Caco-2 (cell line): ENCODE measurements at regions not wholly inside any gene's neighbourhood (a gene's known extent, or its start where the extent isn't known, plus 50 kb on each side); places are given as distances from the start of the nearest gene placed in this dataset.

Experiments
- BruUV-seq: library from RNA; stranded (reverse); fragments of 400-500 nt; replicated peaks from 2 replicates; lab custom pipeline; 2021; lab: Mats Ljungman, UMichigan
- CTCF ChIA-PET: fragments of 300-600 bp; sonication (Branson Sonifier 250); formaldehyde crosslinking; loops from one replicate; lab custom pipeline; 2022; ENCODE audit warnings: antibody characterized with exemption; lab: Charles Lee
- POLR2A ChIA-PET: fragments of 300-600 bp; sonication (Branson Sonifier 250); formaldehyde crosslinking; loops from one replicate; lab custom pipeline; 2022; ENCODE audit warnings: antibody characterized with exemption; lab: Charles Lee
- DNase-seq, 2 experiments: peaks; one replicate each; pipeline versions ENCODE4 v3.0.0 to v3.0.0-alpha.2; 2020 to 2022
- H3K27me3 ChIP-seq: replicated peaks from 2 replicates; pipeline ENCODE4 v1.6.0; 2011; ENCODE audit warnings: low read length; ENCODE audit not compliant: control insufficient read depth, insufficient read depth
- H3K36me3 ChIP-seq: 2 replicates; pipeline ENCODE4 v1.5.1; 2011; ENCODE audit warnings: low read length; ENCODE audit not compliant: control insufficient read depth, insufficient read depth
- H3K4me1 ChIP-seq: fragments of 250-450 bp; sonication (Bioruptor Pico); 2 replicates; pipeline ENCODE4 v1.5.1; 2020; ENCODE audit warnings: mild to moderate bottlenecking
- H3K4me3 ChIP-seq: 2 replicates; pipeline ENCODE4 v1.5.1; 2011; ENCODE audit warnings: low read depth, mild to moderate bottlenecking, control low read depth, low read length
- H3K9me3 ChIP-seq: fragments of 250-450 bp; sonication (Bioruptor Pico); 2 replicates; pipeline ENCODE4 v1.5.1; 2020; ENCODE audit warnings: mild to moderate bottlenecking, moderate library complexity
- H3K27ac Mint-ChIP-seq: one replicate; pipeline ENCODE4 v1.8.0; 2022; ENCODE audit warnings: mixed read lengths; ENCODE audit not compliant: unreplicated experiment
- H3K27me3 Mint-ChIP-seq: one replicate; pipeline ENCODE4 v1.8.0; 2022; ENCODE audit warnings: mixed read lengths; ENCODE audit not compliant: insufficient read depth, unreplicated experiment
- H3K36me3 Mint-ChIP-seq: one replicate; pipeline ENCODE4 v1.8.0; 2022; ENCODE audit warnings: mild to moderate bottlenecking, mixed read lengths; ENCODE audit not compliant: insufficient read depth, unreplicated experiment
- H3K4me1 Mint-ChIP-seq: one replicate; pipeline ENCODE4 v1.8.0; 2022; ENCODE audit warnings: low read depth, mixed read lengths; ENCODE audit not compliant: unreplicated experiment
- H3K4me3 Mint-ChIP-seq: one replicate; pipeline ENCODE4 v1.8.0; 2022; ENCODE audit warnings: mild to moderate bottlenecking, moderate library complexity, mixed read lengths; ENCODE audit not compliant: unreplicated experiment
- H3K9me3 Mint-ChIP-seq: one replicate; pipeline ENCODE4 v1.8.0; 2022; ENCODE audit warnings: mixed read lengths; ENCODE audit not compliant: unreplicated experiment
- CTCF ChIP-seq, 2 experiments: fragments of 200-600 bp in 1 of 2; IDR thresholded peaks; 1 replicate in 1 of 2; 2 replicates in 1 of 2; pipeline versions ENCODE4 v1.5.1 to v1.8.0; 2011 to 2022; ENCODE audit warnings: antibody characterized with exemption in 1 of 2, control low read depth in 1 of 2, inconsistent platforms in 1 of 2, low read depth in 1 of 2, low read length in 1 of 2, mild to moderate bottlenecking in 1 of 2, moderate library complexity in 1 of 2; ENCODE audit not compliant: insufficient read depth in 1 of 2, severe bottlenecking in 1 of 2, unreplicated experiment in 1 of 2
- intact Hi-C: fragments of 100-400 bp; cut with micrococcal nuclease; formaldehyde crosslinking; loops from one replicate; pipeline ENCODE4 v1.10.0; 2022; ENCODE audit not compliant: unreplicated experiment

- Histone ChIP-seq H3K9me3 (no peaks in the 10 kb centered on the region), H3K4me3 (no peak overlapping the region), H3K4me1 (no peaks in the 10 kb centered on the region), H3K36me3 (no peaks in the 10 kb centered on the region), H3K27me3 (no peaks in the 10 kb centered on the region)
- H3K27me3 Mint-ChIP-seq: no peaks in the 10 kb centered on the region
- POLR2A ChIA-PET: no interaction called here
- H3K4me1 Mint-ChIP-seq: no peaks in the 10 kb centered on the region
- no peak for TF ChIP-seq CTCF (IDR thresholded peaks at IDR 0.05; ENCODE audit: insufficient read depth in 1 of 2, low read depth in 1 of 2, low read length in 1 of 2, severe bottlenecking in 1 of 2, unreplicated experiment in 1 of 2)
- H3K4me3 Mint-ChIP-seq: no peak overlapping the region
- H3K27ac Mint-ChIP-seq: no peak overlapping the region
- CTCF ChIA-PET: no interaction called here
- no peak for DNase-seq
- intact Hi-C loops: no loop called here
- H3K9me3 Mint-ChIP-seq: no peaks in the 10 kb centered on the region
- BruUV-seq: no TSS peak
- H3K36me3 Mint-ChIP-seq: no peaks in the 10 kb centered on the region
Measured at GRCh38 chr13:65063753-65064152, 2166.4 kb downstream of the PCDH9 start.

- peaks cover 6% of the 10 kb centered on the region; the same call in 1 of the 2 replicates for H3K9me3 ChIP-seq
- Mint-ChIP-seq H3K4me3 (no peak overlapping the region), H3K27me3 (no peaks in the 10 kb centered on the region), H3K36me3 (no peaks in the 10 kb centered on the region), H3K4me1 (no peaks in the 10 kb centered on the region), H3K9me3 (peaks cover 9% of the 10 kb centered on the region), H3K27ac (no peak overlapping the region)
- no peak for TF ChIP-seq CTCF (IDR thresholded peaks at IDR 0.05; ENCODE audit: insufficient read depth in 1 of 2, low read depth in 1 of 2, low read length in 1 of 2, severe bottlenecking in 1 of 2, unreplicated experiment in 1 of 2)
- POLR2A ChIA-PET: no interaction called here
- no peaks in the 10 kb centered on the region for H3K4me1 ChIP-seq
- no TSS peak for BruUV-seq
- H3K27me3 ChIP-seq: no peaks in the 10 kb centered on the region
- no peaks in the 10 kb centered on the region for H3K36me3 ChIP-seq
- CTCF ChIA-PET: no interaction called here
- no peak overlapping the region for H3K4me3 ChIP-seq
- no peak for DNase-seq
- intact Hi-C loops: no loop called here
Measured at GRCh38 chr13:65057986-65058385, 2172.2 kb downstream of the PCDH9 start.

- POLR2A ChIA-PET: no interaction called here
- BruUV-seq: no TSS peak
Measured at GRCh38 chr13:65054277-65054676, 2175.9 kb downstream of the PCDH9 start.

More at GRCh38 chr13:65054277-65054676, 2175.9 kb downstream of the PCDH9 start:
- Histone ChIP-seq H3K36me3 (no peaks in the 10 kb centered on the region), H3K9me3 (peaks cover 6% of the 10 kb centered on the region; the same call in 1 of the 2 replicates), H3K4me1 (no peaks in the 10 kb centered on the region), H3K27me3 (no peaks in the 10 kb centered on the region), H3K4me3 (no peak overlapping the region)
- Mint-ChIP-seq H3K27ac (no peak overlapping the region), H3K4me3 (no peak overlapping the region), H3K4me1 (no peaks in the 10 kb centered on the region), H3K36me3 (no peaks in the 10 kb centered on the region), H3K9me3 (peaks cover 9% of the 10 kb centered on the region), H3K27me3 (no peaks in the 10 kb centered on the region)
- TF ChIP-seq CTCF (IDR thresholded peaks at IDR 0.05; ENCODE audit: insufficient read depth in 1 of 2, low read depth in 1 of 2, low read length in 1 of 2, severe bottlenecking in 1 of 2, unreplicated experiment in 1 of 2): no peak
- intact Hi-C loops: no loop called here
- no peak for DNase-seq
- CTCF ChIA-PET: no interaction called here
